B cell (primary cell): ENCODE measurements at regions not wholly inside any gene's neighbourhood (a gene's known extent, or its start where the extent isn't known, plus 50 kb on each side); places are given as distances from the start of the nearest gene placed in this dataset.

Experiments
- CTCF ChIP-seq: fragments of 200-600 bp; IDR thresholded peaks from one replicate; pipeline ENCODE4 v1.8.0; 2022; ENCODE audit warnings: antibody characterized with exemption, mild to moderate bottlenecking
- EZH2 ChIP-seq: IDR thresholded peaks from 2 replicates; pipeline ENCODE4 v1.6.1; 2012; ENCODE audit warnings: borderline replicate concordance, low read depth, mild to moderate bottlenecking, moderate library complexity, low read length; ENCODE audit not compliant: insufficient read depth, poor library complexity, severe bottlenecking

- no peak for TF ChIP-seq CTCF
- no peak for TF ChIP-seq EZH2
These were observed 101.6 kb downstream of the GATA6 start for GRCh38 chr18:22271030-22271429.
